Loucy (cell line): ENCODE measurements at regions not wholly inside any gene's neighbourhood (a gene's known extent, or its start where the extent isn't known, plus 50 kb on each side); places are given as distances from the start of the nearest gene placed in this dataset.

Experiments used
- H2AFZ ChIP-seq: fragments of 200-600 bp; sonication (generic); 2 replicates; pipeline ENCODE4 v1.6.0; 2016; ENCODE audit warnings: antibody characterized with exemption, mild to moderate bottlenecking, low read length, moderate library complexity
- H3F3A ChIP-seq: fragments of 200-600 bp; 2 replicates; pipeline ENCODE4 v1.6.0; 2016; ENCODE audit warnings: antibody characterized with exemption, low read depth, mild to moderate bottlenecking
- H3K27me3 ChIP-seq: fragments of 200-600 bp; sonication (generic); 2 replicates; pipeline ENCODE4 v1.6.1; 2014; ENCODE audit warnings: low read length, mild to moderate bottlenecking; ENCODE audit not compliant: insufficient read depth, poor library complexity, severe bottlenecking
- H3K36me3 ChIP-seq: fragments of 200-600 bp; sonication (generic); 2 replicates; pipeline ENCODE4 v1.6.1; 2016; ENCODE audit warnings: low read length; ENCODE audit not compliant: insufficient read depth
- H3K4me1 ChIP-seq: fragments of 200-600 bp; sonication (generic); 2 replicates; pipeline ENCODE4 v1.5.1; 2014; ENCODE audit warnings: low read length, mild to moderate bottlenecking; ENCODE audit not compliant: insufficient read depth, poor library complexity, severe bottlenecking
- H3K4me2 ChIP-seq: fragments of 200-600 bp; sonication (generic); 2 replicates; pipeline ENCODE4 v1.6.0; 2014; ENCODE audit warnings: antibody characterized with exemption, low read length, low read depth, mild to moderate bottlenecking; ENCODE audit not compliant: poor library complexity, severe bottlenecking
- H3K4me3 ChIP-seq: fragments of 200-600 bp; sonication (generic); 2 replicates; pipeline ENCODE4 v1.5.1; 2014; ENCODE audit warnings: low read length, mild to moderate bottlenecking, mixed read lengths; ENCODE audit not compliant: poor library complexity, severe bottlenecking
- H3K79me2 ChIP-seq: fragments of 200-600 bp; sonication (generic); 2 replicates; pipeline ENCODE4 v1.6.1; 2014; ENCODE audit warnings: low read length; ENCODE audit not compliant: insufficient read depth
- H3K9ac ChIP-seq: fragments of 200-600 bp; sonication (generic); 2 replicates; pipeline ENCODE4 v1.6.0; 2014; ENCODE audit warnings: mild to moderate bottlenecking, low read depth, low read length, moderate library complexity; ENCODE audit not compliant: poor library complexity, severe bottlenecking
- H3K9me2 ChIP-seq: fragments of 200-600 bp; sonication (generic); replicated peaks from 2 replicates; pipeline ENCODE4 v1.6.1; 2016; ENCODE audit warnings: low read depth, low read length, mixed read lengths
- H3K9me3 ChIP-seq: fragments of 200-600 bp; sonication (generic); 2 replicates; pipeline ENCODE4 v1.6.1; 2014; ENCODE audit warnings: mild to moderate bottlenecking, antibody characterized with exemption, low read length, low read depth; ENCODE audit not compliant: insufficient read depth
- H4K20me1 ChIP-seq: fragments of 200-600 bp; sonication (generic); 2 replicates; pipeline ENCODE4 v1.6.0; 2014; ENCODE audit warnings: antibody characterized with exemption, low read length, mild to moderate bottlenecking; ENCODE audit not compliant: insufficient read depth, poor library complexity, severe bottlenecking
- CTCF ChIP-seq: fragments of 200-600 bp; sonication (generic); conservative IDR thresholded peaks from 2 replicates; pipeline ENCODE4 v1.5.1; 2014; ENCODE audit warnings: mild to moderate bottlenecking, antibody characterized with exemption, low read length
- EZH2phosphoT487 ChIP-seq: fragments of 200-600 bp; IDR thresholded peaks from 2 replicates; pipeline ENCODE4 v1.6.1; 2018; ENCODE audit warnings: antibody characterized with exemption, mild to moderate bottlenecking, moderate library complexity, borderline replicate concordance

GRCh38 chr1:113320972-113321680 is 69.2 kb upstream of the MAGI3 start:
- Histone ChIP-seq H3K36me3 (no peaks in the 10 kb centered on the region), H3K4me1 (no peaks in the 10 kb centered on the region), H3K27me3 (no peaks in the 10 kb centered on the region), H2AFZ (no peak overlapping the region), H3K4me3 (no peak overlapping the region), H3F3A (no peaks in the 10 kb centered on the region), H3K9me2 (no peaks in the 10 kb centered on the region), H3K4me2 (no peak overlapping the region), H3K79me2 (no peaks in the 10 kb centered on the region), H4K20me1 (no peaks in the 10 kb centered on the region), H3K9me3 (no peaks in the 10 kb centered on the region), H3K9ac (no peak overlapping the region)
- no peak for TF ChIP-seq EZH2phosphoT487

GRCh38 chr1:113321771-113322387 is 68.4 kb upstream of the MAGI3 start:
- no peak overlapping the region for H3K9ac ChIP-seq
- no peaks in the 10 kb centered on the region for H3K36me3 ChIP-seq
- H3F3A ChIP-seq: no peaks in the 10 kb centered on the region
- no peak overlapping the region for H2AFZ ChIP-seq
- no peak overlapping the region for H3K4me2 ChIP-seq
- H3K9me3 ChIP-seq: no peaks in the 10 kb centered on the region
- H3K4me3 ChIP-seq: no peak overlapping the region
- H3K79me2 ChIP-seq: no peaks in the 10 kb centered on the region
- no peaks in the 10 kb centered on the region for H3K4me1 ChIP-seq
- H4K20me1 ChIP-seq: no peaks in the 10 kb centered on the region
- no peaks in the 10 kb centered on the region for H3K9me2 ChIP-seq
- TF ChIP-seq EZH2phosphoT487 (no peak), CTCF (no peak)
- H3K27me3 ChIP-seq: no peaks in the 10 kb centered on the region

GRCh38 chr1:113322439-113322838 is 67.9 kb upstream of the MAGI3 start:
- Histone ChIP-seq H3K36me3 (no peaks in the 10 kb centered on the region), H3F3A (no peaks in the 10 kb centered on the region), H3K9me3 (no peaks in the 10 kb centered on the region), H3K27me3 (no peaks in the 10 kb centered on the region), H4K20me1 (no peaks in the 10 kb centered on the region), H3K4me2 (no peak overlapping the region), H3K9ac (no peak overlapping the region), H3K4me3 (no peak overlapping the region), H2AFZ (no peak overlapping the region), H3K9me2 (no peaks in the 10 kb centered on the region), H3K4me1 (no peaks in the 10 kb centered on the region), H3K79me2 (no peaks in the 10 kb centered on the region)
- no peak for TF ChIP-seq CTCF
- no peak for TF ChIP-seq EZH2phosphoT487
